PC-3 (cell line): ENCODE measurements at regions not wholly inside any gene's neighbourhood (a gene's known extent, or its start where the extent isn't known, plus 50 kb on each side); places are given as distances from the start of the nearest gene placed in this dataset.

Experiments used
- ATAC-seq: fragments of 200-7000 bp; cut with Tn5 transposase; 2 replicates; pipeline ENCODE4 v1.9.1; 2020; ENCODE audit warnings: mild to moderate bottlenecking, moderate library complexity
- BruUV-seq: library from RNA; stranded (reverse); fragments of 400-500 nt; replicated peaks from 2 replicates; lab custom pipeline; 2021; lab: Mats Ljungman, UMichigan
- CTCF ChIA-PET: fragments of 300-600 bp; sonication (Branson Sonifier 250); formaldehyde crosslinking; loops from one replicate; lab custom pipeline; 2022; ENCODE audit warnings: antibody characterized with exemption; lab: Charles Lee
- POLR2A ChIA-PET: fragments of 300-600 bp; sonication (Branson Sonifier 250); formaldehyde crosslinking; loops from one replicate; lab custom pipeline; 2022; ENCODE audit warnings: antibody characterized with exemption; ENCODE audit not compliant: unreplicated experiment; lab: Charles Lee
- DNase-seq: peaks from one replicate; pipeline ENCODE4 v3.0.0-alpha.2; 2015
- H2AFZ ChIP-seq: fragments of 300-600 bp; sonication (generic); 2 replicates; pipeline ENCODE4 v1.6.0; 2016; ENCODE audit warnings: antibody characterized with exemption, low read length
- H3F3A ChIP-seq: fragments of 300-600 bp; sonication (generic); one replicate; pipeline ENCODE4 v1.6.0; 2017; ENCODE audit warnings: antibody characterized with exemption, low read length, control low read depth, mild to moderate bottlenecking; ENCODE audit not compliant: unreplicated experiment
- H3K27ac ChIP-seq: fragments of 300-600 bp; sonication (generic); 2 replicates; pipeline ENCODE4 v1.5.1; 2016; ENCODE audit warnings: mild to moderate bottlenecking, low read length
- H3K27me3 ChIP-seq: fragments of 300-600 bp; sonication (generic); 2 replicates; pipeline ENCODE4 v1.6.1; 2016; ENCODE audit warnings: low read length, mixed read lengths
- H3K36me3 ChIP-seq: fragments of 300-600 bp; sonication (generic); 2 replicates; pipeline ENCODE4 v1.6.1; 2016; ENCODE audit warnings: low read depth, mixed run types, low read length, mixed read lengths
- H3K4me1 ChIP-seq: fragments of 300-600 bp; sonication (generic); 2 replicates; pipeline ENCODE4 v1.5.1; 2016; ENCODE audit warnings: low read length; ENCODE audit not compliant: insufficient read depth
- H3K4me2 ChIP-seq: fragments of 300-600 bp; sonication (generic); 2 replicates; pipeline ENCODE4 v1.6.0; 2016; ENCODE audit warnings: low read length
- H3K4me3 ChIP-seq: fragments of 300-600 bp; sonication (generic); 2 replicates; pipeline ENCODE4 v1.5.1; 2016; ENCODE audit warnings: mild to moderate bottlenecking, low read length, mixed read lengths
- H3K79me2 ChIP-seq: fragments of 300-600 bp; sonication (generic); 2 replicates; pipeline ENCODE4 v1.6.1; 2017; ENCODE audit warnings: low read length, mixed read lengths
- H3K9ac ChIP-seq: fragments of 300-600 bp; sonication (generic); 2 replicates; pipeline ENCODE4 v1.6.0; 2016; ENCODE audit warnings: mild to moderate bottlenecking, low read length
- H3K9me2 ChIP-seq: fragments of 300-600 bp; sonication (generic); replicated peaks from 2 replicates; pipeline ENCODE4 v1.6.1; 2016; ENCODE audit warnings: mixed run types, low read length, mixed read lengths
- H3K9me3 ChIP-seq: fragments of 300-600 bp; sonication (generic); 2 replicates; pipeline ENCODE4 v1.6.1; 2016; ENCODE audit warnings: low read length, mixed read lengths
- H4K20me1 ChIP-seq: fragments of 300-600 bp; sonication (generic); 2 replicates; pipeline ENCODE4 v1.6.1; 2016; ENCODE audit warnings: low read length, mixed read lengths
- CTCF ChIP-seq: fragments of 300-600 bp; sonication (generic); conservative IDR thresholded peaks from 2 replicates; pipeline ENCODE4 v1.5.1; 2017; ENCODE audit warnings: antibody characterized with exemption, low read depth, mild to moderate bottlenecking, low read length
- EZH2 ChIP-seq: fragments of 300-600 bp; sonication (generic); IDR thresholded peaks from one replicate; pipeline ENCODE4 v1.6.1; 2017; ENCODE audit warnings: antibody characterized with exemption, mild to moderate bottlenecking, low read length; ENCODE audit not compliant: unreplicated experiment
- EZH2phosphoT487 ChIP-seq: fragments of 300-600 bp; sonication (generic); IDR thresholded peaks from 2 replicates; pipeline ENCODE4 v1.6.1; 2018; ENCODE audit warnings: mild to moderate bottlenecking, antibody characterized with exemption, low read length, borderline replicate concordance
- intact Hi-C: fragments of 100-400 bp; cut with micrococcal nuclease; formaldehyde crosslinking; loops from 2 replicates; pipeline ENCODE4 v1.9.0; 2023

- CTCF ChIA-PET, result interaction anchor here (0.5 to 1.9 kb wide), 2 partner anchors 232 to 721 kb away, joined by 3 to 7 read pairs; no protein-coding TSS in a partner anchor
- BruUV-seq, result no TSS peak
- Histone ChIP-seq H3F3A (no peaks in the 10 kb centered on the region), H3K79me2 (no peaks in the 10 kb centered on the region), H2AFZ (no peak overlapping the region), H3K9me2 (no peaks in the 10 kb centered on the region), H3K4me3 (no peak overlapping the region), H3K27ac (no peak overlapping the region), H3K36me3 (no peaks in the 10 kb centered on the region), H4K20me1 (no peaks in the 10 kb centered on the region), H3K4me2 (no peak overlapping the region), H3K9ac (no peak overlapping the region), H3K4me1 (no peaks in the 10 kb centered on the region), H3K27me3 (no peaks in the 10 kb centered on the region), H3K9me3 (no peaks in the 10 kb centered on the region)
- intact Hi-C loops, result loop anchor here (5.0 kb wide), 1 partner anchor 59 kb away; no protein-coding TSS in a partner anchor
- TF ChIP-seq EZH2 (no peak), CTCF (peak; percentile 27; the same call in 1 of the 2 replicates)
- peak; percentile 57; the same call in 1 of the 2 replicates for ATAC-seq
- no peak for DNase-seq
- POLR2A ChIA-PET, result no interaction called here
Measured at GRCh38 chr18:67281746-67282145, 234.8 kb downstream of the DSEL start.

GRCh38 chr18:67280486-67281242, 235.9 kb downstream of the DSEL start:
- Histone ChIP-seq H3F3A (no peaks in the 10 kb centered on the region), H3K4me2 (no peak overlapping the region), H3K9me3 (no peaks in the 10 kb centered on the region), H2AFZ (no peak overlapping the region), H3K9ac (no peak overlapping the region), H3K4me1 (no peaks in the 10 kb centered on the region), H3K4me3 (no peak overlapping the region), H3K27ac (no peak overlapping the region), H3K79me2 (no peaks in the 10 kb centered on the region), H4K20me1 (no peaks in the 10 kb centered on the region), H3K27me3 (no peaks in the 10 kb centered on the region), H3K9me2 (no peaks in the 10 kb centered on the region), H3K36me3 (no peaks in the 10 kb centered on the region)
- TF ChIP-seq EZH2 (no peak), CTCF (no peak), EZH2phosphoT487 (no peak)
- DNase-seq (no peak), ATAC-seq (no peak)
- intact Hi-C loops, result loop anchor here (5.0 kb wide), 1 partner anchor 58 kb away; no protein-coding TSS in a partner anchor
- ChIA-PET POLR2A (interaction anchor here (0.6 kb wide), 1 partner anchor 34 kb away, joined by 3 read pairs; no protein-coding TSS in a partner anchor), CTCF (no interaction called here)
- no TSS peak for BruUV-seq

- DNase-seq, result no peak
Measured at GRCh38 chr18:67279988-67280387, 236.5 kb downstream of the DSEL start.

More at GRCh38 chr18:67279988-67280387, 236.5 kb downstream of the DSEL start:
- H3K36me3 ChIP-seq, result no peaks in the 10 kb centered on the region
- no peaks in the 10 kb centered on the region for H4K20me1 ChIP-seq
- no peak overlapping the region for H3K4me3 ChIP-seq
- intact Hi-C loops, result loop anchor here (5.0 kb wide), 1 partner anchor 58 kb away; no protein-coding TSS in a partner anchor
- TF ChIP-seq CTCF (no peak), EZH2 (no peak), EZH2phosphoT487 (no peak)
- no peaks in the 10 kb centered on the region for H3K9me2 ChIP-seq
- H3K79me2 ChIP-seq, result no peaks in the 10 kb centered on the region
- H3K4me1 ChIP-seq, result no peaks in the 10 kb centered on the region
- no peaks in the 10 kb centered on the region for H3K27me3 ChIP-seq
- ATAC-seq, result no peak
- H3K9ac ChIP-seq, result no peak overlapping the region
- CTCF ChIA-PET, result no interaction called here
- no peak overlapping the region for H3K4me2 ChIP-seq
- H3F3A ChIP-seq, result no peaks in the 10 kb centered on the region
- POLR2A ChIA-PET, result no interaction called here
- no peaks in the 10 kb centered on the region for H3K9me3 ChIP-seq
- H2AFZ ChIP-seq, result no peak overlapping the region
- no TSS peak for BruUV-seq
- no peak overlapping the region for H3K27ac ChIP-seq
